ENCODE measurements at regions not wholly inside any gene's neighbourhood (a gene's known extent, or its start where the extent isn't known, plus 50 kb on each side); places are given as distances from the start of the nearest gene placed in this dataset.

DNA sequence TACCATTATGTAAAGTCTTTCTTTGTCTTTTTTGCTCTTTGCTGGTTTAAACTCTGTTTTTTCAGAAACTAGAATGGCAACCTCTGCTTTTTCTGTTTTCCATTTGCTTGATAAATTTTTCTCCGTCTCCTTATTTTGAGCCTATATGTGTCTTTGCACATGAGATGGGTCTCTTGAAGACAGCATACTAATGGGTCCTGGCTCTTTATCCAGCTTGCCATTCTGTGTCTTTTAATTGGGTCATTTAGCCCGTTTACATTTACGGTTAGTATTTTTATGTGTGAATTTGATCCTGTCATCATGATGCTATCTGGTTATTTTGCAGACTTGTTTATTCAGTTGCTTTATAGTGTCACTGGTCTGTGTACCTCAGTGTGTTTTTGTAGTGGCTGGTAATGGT is 207.9 kb upstream of the TMEM260 start:
- peaks cover 17% of the 10 kb centered on the region for H3K9me3 ChIP-seq (ENCODE audit: insufficient read depth, low read length, severe bottlenecking)
- H3K36me3 ChIP-seq (ENCODE audit: insufficient read depth, low read length) = no peaks in the 10 kb centered on the region
- no peak for DNase-seq
- H4K20me1 ChIP-seq (ENCODE audit: insufficient read depth, low read length) = no peaks in the 10 kb centered on the region
- no peak overlapping the region for H2AFZ ChIP-seq (ENCODE audit: low read depth, low read length)
- no peak overlapping the region for H3K9ac ChIP-seq (ENCODE audit: low read depth, low read length)
- H3K4me3 ChIP-seq (ENCODE audit: low read depth in 1 of 2, low read length in 2 of 2) = no peak overlapping the region
- H3K27ac ChIP-seq (ENCODE audit: low read length) = no peak overlapping the region
- TF ChIP-seq EZH2 (IDR thresholded peaks at IDR 0.05; ENCODE audit: borderline replicate concordance, low read depth, low read length, severe bottlenecking) = no peak
- TF ChIP-seq, protein P1, sequence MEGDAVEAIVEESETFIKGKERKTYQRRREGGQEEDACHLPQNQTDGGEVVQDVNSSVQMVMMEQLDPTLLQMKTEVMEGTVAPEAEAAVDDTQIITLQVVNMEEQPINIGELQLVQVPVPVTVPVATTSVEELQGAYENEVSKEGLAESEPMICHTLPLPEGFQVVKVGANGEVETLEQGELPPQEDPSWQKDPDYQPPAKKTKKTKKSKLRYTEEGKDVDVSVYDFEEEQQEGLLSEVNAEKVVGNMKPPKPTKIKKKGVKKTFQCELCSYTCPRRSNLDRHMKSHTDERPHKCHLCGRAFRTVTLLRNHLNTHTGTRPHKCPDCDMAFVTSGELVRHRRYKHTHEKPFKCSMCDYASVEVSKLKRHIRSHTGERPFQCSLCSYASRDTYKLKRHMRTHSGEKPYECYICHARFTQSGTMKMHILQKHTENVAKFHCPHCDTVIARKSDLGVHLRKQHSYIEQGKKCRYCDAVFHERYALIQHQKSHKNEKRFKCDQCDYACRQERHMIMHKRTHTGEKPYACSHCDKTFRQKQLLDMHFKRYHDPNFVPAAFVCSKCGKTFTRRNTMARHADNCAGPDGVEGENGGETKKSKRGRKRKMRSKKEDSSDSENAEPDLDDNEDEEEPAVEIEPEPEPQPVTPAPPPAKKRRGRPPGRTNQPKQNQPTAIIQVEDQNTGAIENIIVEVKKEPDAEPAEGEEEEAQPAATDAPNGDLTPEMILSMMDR (IDR thresholded peaks at IDR 0.05; ENCODE audit: borderline replicate concordance, extremely low read depth, low read length, poor library complexity, severe bottlenecking) = no peak
- no peaks in the 10 kb centered on the region for H3K27me3 ChIP-seq (ENCODE audit: insufficient read depth, low read length, poor library complexity)
- H3K4me2 ChIP-seq (ENCODE audit: insufficient read depth, low read length) = no peak overlapping the region
- H3K79me2 ChIP-seq (ENCODE audit: insufficient read depth, low read length) = no peaks in the 10 kb centered on the region
- no peak for ATAC-seq (ENCODE audit: insufficient read depth, low read depth)
- H3K4me1 ChIP-seq (ENCODE audit: insufficient read depth, low read length) = no peaks in the 10 kb centered on the region

DNA sequence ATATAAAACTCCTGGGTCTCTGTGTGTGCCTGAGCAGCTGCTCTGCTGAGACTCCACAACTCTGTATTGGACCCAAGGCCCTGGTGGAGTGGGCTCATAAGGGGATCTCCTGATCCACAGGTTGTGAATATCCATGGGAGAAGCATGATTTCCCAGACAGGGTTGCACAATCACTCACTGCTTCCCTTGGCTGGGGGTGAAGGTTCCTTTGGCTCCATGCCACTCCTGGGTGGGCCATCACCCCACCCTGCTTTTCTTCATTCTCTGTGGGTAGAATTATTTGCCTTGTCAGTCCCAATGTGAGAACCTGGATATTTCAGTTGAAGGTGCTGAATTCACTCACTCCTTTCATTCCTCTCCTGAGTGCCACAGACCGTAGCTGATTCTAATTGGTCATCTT is 205.2 kb upstream of the TMEM260 start:
- H3K79me2 ChIP-seq (ENCODE audit: insufficient read depth, low read length) = no peaks in the 10 kb centered on the region
- no peak for TF ChIP-seq EZH2 (IDR thresholded peaks at IDR 0.05; ENCODE audit: borderline replicate concordance, low read depth, low read length, severe bottlenecking)
- TF ChIP-seq, protein P1 (IDR thresholded peaks at IDR 0.05; ENCODE audit: borderline replicate concordance, extremely low read depth, low read length, poor library complexity, severe bottlenecking) = no peak
- H3K27me3 ChIP-seq (ENCODE audit: insufficient read depth, low read length, poor library complexity) = no peaks in the 10 kb centered on the region
- H3K4me2 ChIP-seq (ENCODE audit: insufficient read depth, low read length) = no peak overlapping the region
- no peak overlapping the region for H3K4me3 ChIP-seq (ENCODE audit: low read depth in 1 of 2, low read length in 2 of 2)
- H4K20me1 ChIP-seq (ENCODE audit: insufficient read depth, low read length) = no peaks in the 10 kb centered on the region
- DNase-seq (no peak), ATAC-seq (ENCODE audit: insufficient read depth, low read depth) (no peak)
- H3K36me3 ChIP-seq (ENCODE audit: insufficient read depth, low read length) = no peaks in the 10 kb centered on the region
- no peaks in the 10 kb centered on the region for H3K4me1 ChIP-seq (ENCODE audit: insufficient read depth, low read length)
- H2AFZ ChIP-seq (ENCODE audit: low read depth, low read length) = no peak overlapping the region
- H3K9me3 ChIP-seq (ENCODE audit: insufficient read depth, low read length, severe bottlenecking) = peaks cover 17% of the 10 kb centered on the region
- H3K9ac ChIP-seq (ENCODE audit: low read depth, low read length) = no peak overlapping the region
- H3K27ac ChIP-seq (ENCODE audit: low read length) = no peak overlapping the region

- H3K27ac ChIP-seq (ENCODE audit: low read length) = no peak overlapping the region
- H3K79me2 ChIP-seq (ENCODE audit: insufficient read depth, low read length) = no peaks in the 10 kb centered on the region
- no peak overlapping the region for H3K4me2 ChIP-seq (ENCODE audit: insufficient read depth, low read length)
- H4K20me1 ChIP-seq (ENCODE audit: insufficient read depth, low read length) = no peaks in the 10 kb centered on the region
- TF ChIP-seq, protein P1 (IDR thresholded peaks at IDR 0.05; ENCODE audit: borderline replicate concordance, extremely low read depth, low read length, poor library complexity, severe bottlenecking) = no peak
- no peak for TF ChIP-seq EZH2 (IDR thresholded peaks at IDR 0.05; ENCODE audit: borderline replicate concordance, low read depth, low read length, severe bottlenecking)
- H3K36me3 ChIP-seq (ENCODE audit: insufficient read depth, low read length) = no peaks in the 10 kb centered on the region
- no peak overlapping the region for H2AFZ ChIP-seq (ENCODE audit: low read depth, low read length)
- H3K9me3 ChIP-seq (ENCODE audit: insufficient read depth, low read length, severe bottlenecking) = peaks cover 4% of the 10 kb centered on the region
- no peak for DNase-seq
- no peaks in the 10 kb centered on the region for H3K27me3 ChIP-seq (ENCODE audit: insufficient read depth, low read length, poor library complexity)
- no peak overlapping the region for H3K4me3 ChIP-seq (ENCODE audit: low read depth in 1 of 2, low read length in 2 of 2)
- no peak for ATAC-seq (ENCODE audit: insufficient read depth, low read depth)
- H3K4me1 ChIP-seq (ENCODE audit: insufficient read depth, low read length) = no peaks in the 10 kb centered on the region
- H3K9ac ChIP-seq (ENCODE audit: low read depth, low read length) = no peak overlapping the region
Measured at GRCh38 chr14:56378046-56378445, 201.6 kb upstream of the TMEM260 start.

DNA sequence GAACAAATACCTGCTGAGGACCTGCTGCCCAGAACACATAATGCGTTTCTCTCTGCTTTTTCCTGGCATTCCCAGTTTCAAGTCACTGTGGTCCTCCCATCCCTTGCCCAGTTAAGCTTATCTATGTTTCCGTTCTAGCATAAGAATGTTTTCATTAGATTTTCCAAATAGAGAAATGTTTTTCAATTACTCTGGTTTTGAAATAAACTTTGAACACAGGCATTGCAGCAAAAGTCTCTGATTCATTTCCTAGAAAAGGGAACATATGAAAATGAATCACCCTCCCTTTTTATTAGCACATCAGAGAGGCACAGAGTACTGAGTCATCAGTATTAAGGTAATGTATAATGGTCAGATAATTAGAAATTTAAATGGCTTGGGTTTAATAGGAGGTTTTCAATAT is 201.1 kb upstream of the TMEM260 start:
- Histone ChIP-seq H3K27ac (ENCODE audit: low read length) (no peak overlapping the region), H3K27me3 (ENCODE audit: insufficient read depth, low read length, poor library complexity) (no peaks in the 10 kb centered on the region), H3K36me3 (ENCODE audit: insufficient read depth, low read length) (no peaks in the 10 kb centered on the region), H3K4me1 (ENCODE audit: insufficient read depth, low read length) (no peaks in the 10 kb centered on the region), H3K4me3 (ENCODE audit: low read depth in 1 of 2, low read length in 2 of 2) (no peak overlapping the region), H3K79me2 (ENCODE audit: insufficient read depth, low read length) (no peaks in the 10 kb centered on the region), H3K4me2 (ENCODE audit: insufficient read depth, low read length) (no peak overlapping the region), H4K20me1 (ENCODE audit: insufficient read depth, low read length) (no peaks in the 10 kb centered on the region), H2AFZ (ENCODE audit: low read depth, low read length) (no peak overlapping the region), H3K9me3 (ENCODE audit: insufficient read depth, low read length, severe bottlenecking) (peaks cover 4% of the 10 kb centered on the region), H3K9ac (ENCODE audit: low read depth, low read length) (no peak overlapping the region)
- no peak for ATAC-seq (ENCODE audit: insufficient read depth, low read depth)
- DNase-seq = no peak
- no peak for TF ChIP-seq EZH2 (IDR thresholded peaks at IDR 0.05; ENCODE audit: borderline replicate concordance, low read depth, low read length, severe bottlenecking)
- TF ChIP-seq, protein P1 (IDR thresholded peaks at IDR 0.05; ENCODE audit: borderline replicate concordance, extremely low read depth, low read length, poor library complexity, severe bottlenecking) = no peak

Measured in DND-41 (cell line).